Adrenal gland (tissue), 5 donors: ENCODE measurements at regions not wholly inside any gene's neighbourhood (a gene's known extent, or its start where the extent isn't known, plus 50 kb on each side); places are given as distances from the start of the nearest gene placed in this dataset.

Experiments
- CTCF ChIP-seq, 6 experiments: fragments of 450-650 bp in 4 of 6; fragments of 200-600 bp in 2 of 6; sonication (generic) in 1 of 6; IDR thresholded peaks; 1 replicate in 5 of 6; 2 replicates in 1 of 6; pipeline versions ENCODE4 v1.5.1 to v1.8.0; 2016 to 2021; ENCODE audit warnings: antibody characterized with exemption in 6 of 6, mild to moderate bottlenecking in 2 of 6, moderate library complexity in 1 of 6
- POLR2A ChIP-seq, 2 donors: fragments of 450-650 bp; IDR thresholded peaks; one replicate each; pipeline ENCODE4 v1.6.1; 2017; ENCODE audit warnings: antibody characterized with exemption in 2 of 2, mild to moderate bottlenecking in 2 of 2, moderate library complexity in 1 of 2
- donor health status: DM: no; HTN: no; CAD: no.

GRCh38 chr9:82543726-82544125 lies 519.2 kb downstream of the RASEF start:
- TF ChIP-seq CTCF (IDR thresholded peaks at IDR 0.05) = no peak
- no peak for TF ChIP-seq POLR2A (IDR thresholded peaks at IDR 0.05)
